ENCODE measurements at regions not wholly inside any gene's neighbourhood (a gene's known extent, or its start where the extent isn't known, plus 50 kb on each side); places are given as distances from the start of the nearest gene placed in this dataset.

GRCh38 chr4:156636381-156636780 lies 335.2 kb downstream of the PDGFC start:
- TF ChIP-seq, protein P1, sequence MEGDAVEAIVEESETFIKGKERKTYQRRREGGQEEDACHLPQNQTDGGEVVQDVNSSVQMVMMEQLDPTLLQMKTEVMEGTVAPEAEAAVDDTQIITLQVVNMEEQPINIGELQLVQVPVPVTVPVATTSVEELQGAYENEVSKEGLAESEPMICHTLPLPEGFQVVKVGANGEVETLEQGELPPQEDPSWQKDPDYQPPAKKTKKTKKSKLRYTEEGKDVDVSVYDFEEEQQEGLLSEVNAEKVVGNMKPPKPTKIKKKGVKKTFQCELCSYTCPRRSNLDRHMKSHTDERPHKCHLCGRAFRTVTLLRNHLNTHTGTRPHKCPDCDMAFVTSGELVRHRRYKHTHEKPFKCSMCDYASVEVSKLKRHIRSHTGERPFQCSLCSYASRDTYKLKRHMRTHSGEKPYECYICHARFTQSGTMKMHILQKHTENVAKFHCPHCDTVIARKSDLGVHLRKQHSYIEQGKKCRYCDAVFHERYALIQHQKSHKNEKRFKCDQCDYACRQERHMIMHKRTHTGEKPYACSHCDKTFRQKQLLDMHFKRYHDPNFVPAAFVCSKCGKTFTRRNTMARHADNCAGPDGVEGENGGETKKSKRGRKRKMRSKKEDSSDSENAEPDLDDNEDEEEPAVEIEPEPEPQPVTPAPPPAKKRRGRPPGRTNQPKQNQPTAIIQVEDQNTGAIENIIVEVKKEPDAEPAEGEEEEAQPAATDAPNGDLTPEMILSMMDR (IDR thresholded peaks at IDR 0.05) = no peak
- TF ChIP-seq POLR2AphosphoS5 (IDR thresholded peaks at IDR 0.05) = no peak

Data from sigmoid colon (tissue), 4 donors.